GM23248 (cell line): ENCODE measurements at regions not wholly inside any gene's neighbourhood (a gene's known extent, or its start where the extent isn't known, plus 50 kb on each side); places are given as distances from the start of the nearest gene placed in this dataset.

ENCODE experiments used
- EZH2 ChIP-seq: fragments of 200-600 bp; sonication (generic); IDR thresholded peaks from 2 replicates; pipeline ENCODE4 v1.6.1; 2018; ENCODE audit warnings: antibody characterized with exemption, mild to moderate bottlenecking; ENCODE audit not compliant: insufficient read depth, poor library complexity, severe bottlenecking
- EZH2phosphoT487 ChIP-seq: fragments of 200-600 bp; sonication (generic); IDR thresholded peaks from 2 replicates; pipeline ENCODE4 v1.6.1; 2018; ENCODE audit warnings: antibody characterized with exemption, moderate library complexity, mild to moderate bottlenecking, low read depth; ENCODE audit not compliant: insufficient read depth

GRCh38 chr4:95714571-95714970 lies 125.3 kb upstream of the PDHA2 start:
- no peak for TF ChIP-seq EZH2phosphoT487
- no peak for TF ChIP-seq EZH2
